Keratinocyte (primary cell): ENCODE measurements at regions not wholly inside any gene's neighbourhood (a gene's known extent, or its start where the extent isn't known, plus 50 kb on each side); places are given as distances from the start of the nearest gene placed in this dataset.

Experiments used
- DNase-seq: peaks from one replicate; pipeline ENCODE4 v3.0.0-alpha.2; 2011; ENCODE audit warnings: low read depth, missing footprints, low spot score
- FAIRE-seq: peaks from 2 replicates; lab custom pipeline; 2011; peaks lifted over from hg19 to GRCh38; lab: Jason Lieb, UNC
- H2AFZ ChIP-seq: 2 replicates; pipeline ENCODE4 v1.6.0; 2012; ENCODE audit warnings: low read length, control low read depth, inconsistent platforms; ENCODE audit not compliant: control insufficient read depth
- H3K27ac ChIP-seq: 2 replicates; pipeline ENCODE4 v1.5.1; 2011; ENCODE audit warnings: low read length; ENCODE audit not compliant: control insufficient read depth, insufficient read depth
- H3K27me3 ChIP-seq: 3 replicates; pipeline ENCODE4 v1.6.0; 2011; ENCODE audit warnings: low read length; ENCODE audit not compliant: control insufficient read depth, insufficient read depth; ENCODE audit errors: extremely low read depth
- H3K36me3 ChIP-seq, 2 experiments: 2 replicates in 1 of 2; 3 replicates in 1 of 2; pipeline ENCODE4 v1.5.1; 2011; ENCODE audit warnings: low read length in 2 of 2, mild to moderate bottlenecking in 1 of 2; ENCODE audit not compliant: control insufficient read depth in 2 of 2, insufficient read depth in 2 of 2; ENCODE audit errors: extremely low read depth in 1 of 2
- H3K4me1 ChIP-seq: 3 replicates; pipeline ENCODE4 v1.5.1; 2011; ENCODE audit warnings: low read length; ENCODE audit not compliant: control insufficient read depth, insufficient read depth; ENCODE audit errors: extremely low read depth
- H3K4me2 ChIP-seq: 3 replicates; pipeline ENCODE4 v1.6.0; 2011; ENCODE audit warnings: low read depth, low read length; ENCODE audit not compliant: control insufficient read depth, insufficient read depth; ENCODE audit errors: extremely low read depth
- H3K4me3 ChIP-seq, 3 experiments: fragments of 200-600 bp in 1 of 3; sonication (generic) in 1 of 3; 2 replicates in 2 of 3; 3 replicates in 1 of 3; pipeline ENCODE4 v1.5.1; 2011 to 2016; ENCODE audit warnings: low read length in 3 of 3, mild to moderate bottlenecking in 3 of 3, control low read depth in 2 of 3, inconsistent platforms in 1 of 3, low read depth in 1 of 3, mixed read lengths in 1 of 3, mixed run types in 1 of 3, moderate library complexity in 1 of 3; ENCODE audit not compliant: control insufficient read depth in 2 of 3, insufficient read depth in 2 of 3; ENCODE audit errors: extremely low read depth in 1 of 3
- H3K79me2 ChIP-seq: 2 replicates; pipeline ENCODE4 v1.6.0; 2012; ENCODE audit warnings: low read length; ENCODE audit not compliant: control insufficient read depth, insufficient read depth
- H3K9ac ChIP-seq: 3 replicates; pipeline ENCODE4 v1.6.0; 2011; ENCODE audit warnings: low read length; ENCODE audit not compliant: control insufficient read depth, insufficient read depth; ENCODE audit errors: extremely low read depth
- H3K9me1 ChIP-seq: 3 replicates; pipeline ENCODE4 v1.6.0; 2011; ENCODE audit warnings: low read length; ENCODE audit not compliant: control insufficient read depth, insufficient read depth; ENCODE audit errors: extremely low read depth
- H3K9me3 ChIP-seq: 2 replicates; pipeline ENCODE4 v1.5.1; 2012; ENCODE audit warnings: low read depth, low read length; ENCODE audit not compliant: control insufficient read depth
- H4K20me1 ChIP-seq: 3 replicates; pipeline ENCODE4 v1.6.0; 2011; ENCODE audit warnings: low read length; ENCODE audit not compliant: control insufficient read depth, insufficient read depth; ENCODE audit errors: extremely low read depth
- EZH2 ChIP-seq: IDR thresholded peaks from one replicate; pipeline ENCODE4 v1.6.1; 2012; ENCODE audit warnings: inconsistent platforms, mild to moderate bottlenecking, low read length, moderate library complexity
- dilution Hi-C: fragments of 300-500 bp; cut with MboI; formaldehyde crosslinking; loops from one replicate; pipeline ENCODE4 v1.7.0; 2020; ENCODE audit warnings: low sequenced_read_pairs; ENCODE audit not compliant: extremely low pct_ligation_motif_present
- TF ChIP-seq, protein P1 (sequence below), 3 experiments: IDR thresholded peaks in 1 of 3; conservative IDR thresholded peaks in 1 of 3; optimal IDR thresholded peaks in 1 of 3; 2 replicates in 2 of 3; 3 replicates in 1 of 3; pipeline versions ENCODE3 to v1.5.1; 2011; ENCODE audit warnings: low read length in 3 of 3, mild to moderate bottlenecking in 3 of 3, moderate library complexity in 2 of 3, control low read depth in 1 of 3, inconsistent platforms in 1 of 3; ENCODE audit not compliant: insufficient read depth in 2 of 3; ENCODE audit errors: extremely low read depth in 1 of 3

- TF ChIP-seq, protein P1, sequence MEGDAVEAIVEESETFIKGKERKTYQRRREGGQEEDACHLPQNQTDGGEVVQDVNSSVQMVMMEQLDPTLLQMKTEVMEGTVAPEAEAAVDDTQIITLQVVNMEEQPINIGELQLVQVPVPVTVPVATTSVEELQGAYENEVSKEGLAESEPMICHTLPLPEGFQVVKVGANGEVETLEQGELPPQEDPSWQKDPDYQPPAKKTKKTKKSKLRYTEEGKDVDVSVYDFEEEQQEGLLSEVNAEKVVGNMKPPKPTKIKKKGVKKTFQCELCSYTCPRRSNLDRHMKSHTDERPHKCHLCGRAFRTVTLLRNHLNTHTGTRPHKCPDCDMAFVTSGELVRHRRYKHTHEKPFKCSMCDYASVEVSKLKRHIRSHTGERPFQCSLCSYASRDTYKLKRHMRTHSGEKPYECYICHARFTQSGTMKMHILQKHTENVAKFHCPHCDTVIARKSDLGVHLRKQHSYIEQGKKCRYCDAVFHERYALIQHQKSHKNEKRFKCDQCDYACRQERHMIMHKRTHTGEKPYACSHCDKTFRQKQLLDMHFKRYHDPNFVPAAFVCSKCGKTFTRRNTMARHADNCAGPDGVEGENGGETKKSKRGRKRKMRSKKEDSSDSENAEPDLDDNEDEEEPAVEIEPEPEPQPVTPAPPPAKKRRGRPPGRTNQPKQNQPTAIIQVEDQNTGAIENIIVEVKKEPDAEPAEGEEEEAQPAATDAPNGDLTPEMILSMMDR (optimal IDR thresholded peaks at IDR 0.05 in 1 of 3, IDR thresholded peaks at IDR 0.05 in 1 of 3, conservative IDR thresholded peaks at IDR 0.05 in 1 of 3; ENCODE audit: extremely low read depth in 1 of 3, insufficient read depth in 2 of 3, low read length in 3 of 3), result no peak
- TF ChIP-seq EZH2, result no peak
- no peak for DNase-seq
These were observed 163.6 kb upstream of the PREP start for GRCh38 chr6:105566503-105566902.

DNA sequence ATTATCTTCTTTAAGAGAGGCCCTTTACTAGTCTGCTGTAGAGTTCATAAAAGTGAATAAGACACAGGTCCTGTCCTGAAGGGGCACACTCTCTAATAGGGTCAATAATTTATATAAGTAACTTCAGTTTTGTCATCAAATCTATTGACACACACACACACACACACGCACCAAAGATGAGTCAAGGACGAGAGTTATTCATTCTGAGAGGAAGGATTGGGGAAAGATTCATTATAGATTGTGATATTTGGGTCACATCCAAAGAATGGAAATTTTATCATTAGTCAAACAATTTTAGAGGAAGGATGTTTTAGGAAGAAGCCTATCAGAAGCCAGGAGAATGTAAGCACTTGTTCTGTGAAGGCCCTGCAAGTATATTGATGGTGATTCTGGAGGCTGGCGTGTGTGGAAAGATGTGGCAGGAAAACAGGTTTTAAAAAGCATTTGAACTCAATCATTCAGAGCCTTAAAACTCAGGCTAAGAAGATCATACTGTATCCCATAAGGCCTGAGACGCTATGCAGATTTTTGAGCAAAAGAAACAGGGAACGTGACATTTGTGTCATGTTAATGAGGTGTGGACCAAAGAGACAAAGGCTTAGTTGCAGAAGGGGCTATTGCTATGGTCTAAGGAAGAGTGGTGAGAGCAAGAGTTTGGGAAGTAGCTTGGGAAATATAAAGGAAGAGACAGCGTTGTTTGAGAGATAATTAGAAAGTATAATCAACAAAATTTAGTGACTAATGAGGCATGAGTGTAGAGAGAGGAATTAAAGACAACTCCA lies 161.4 kb upstream of the PREP start:
- TF ChIP-seq, protein P1 (optimal IDR thresholded peaks at IDR 0.05 in 1 of 3, IDR thresholded peaks at IDR 0.05 in 1 of 3, conservative IDR thresholded peaks at IDR 0.05 in 1 of 3; ENCODE audit: extremely low read depth in 1 of 3, insufficient read depth in 2 of 3, low read length in 3 of 3), result no peak
- no peak for TF ChIP-seq EZH2
- Histone ChIP-seq H3K27me3 (no peaks in the 10 kb centered on the region), H3K9me1 (no peaks in the 10 kb centered on the region), H3K4me1 (peaks cover 2% of the 10 kb centered on the region), H3K4me3 (no peak overlapping the region), H3K36me3 (no peaks in the 10 kb centered on the region), H2AFZ (no peak overlapping the region), H3K27ac (no peak overlapping the region), H3K79me2 (no peaks in the 10 kb centered on the region), H3K9ac (no peak overlapping the region), H4K20me1 (no peaks in the 10 kb centered on the region), H3K9me3 (no peaks in the 10 kb centered on the region), H3K4me2 (no peak overlapping the region)
- FAIRE-seq (no peak), DNase-seq (no peak)
- dilution Hi-C loops, result no loop called here

More at GRCh38 chr6:105566503-105566902, 163.6 kb upstream of the PREP start:
- no peak overlapping the region for H3K4me2 ChIP-seq
- H3K9me3 ChIP-seq, result no peaks in the 10 kb centered on the region
- H3K36me3 ChIP-seq, result no peaks in the 10 kb centered on the region
- H3K4me1 ChIP-seq, result no peaks in the 10 kb centered on the region
- peak; percentile 55 for FAIRE-seq
- H3K27ac ChIP-seq, result no peak overlapping the region
- H3K27me3 ChIP-seq, result no peaks in the 10 kb centered on the region
- H3K4me3 ChIP-seq, result no peak overlapping the region
- dilution Hi-C loops, result no loop called here
- no peak overlapping the region for H2AFZ ChIP-seq
- H4K20me1 ChIP-seq, result no peaks in the 10 kb centered on the region
- no peaks in the 10 kb centered on the region for H3K9me1 ChIP-seq
- no peaks in the 10 kb centered on the region for H3K79me2 ChIP-seq
- no peak overlapping the region for H3K9ac ChIP-seq
